NCI-H146 treated with DMSO at 0.1 percent for 48 hours (cell line): ENCODE measurements at regions not wholly inside any gene's neighbourhood (a gene's known extent, or its start where the extent isn't known, plus 50 kb on each side); places are given as distances from the start of the nearest gene placed in this dataset.

ENCODE experiments used
- DNase-seq: peaks from one replicate; lab custom pipeline; 2025; ENCODE audit not compliant: unreplicated experiment; lab: John Stamatoyannopoulos, UW

DNA sequence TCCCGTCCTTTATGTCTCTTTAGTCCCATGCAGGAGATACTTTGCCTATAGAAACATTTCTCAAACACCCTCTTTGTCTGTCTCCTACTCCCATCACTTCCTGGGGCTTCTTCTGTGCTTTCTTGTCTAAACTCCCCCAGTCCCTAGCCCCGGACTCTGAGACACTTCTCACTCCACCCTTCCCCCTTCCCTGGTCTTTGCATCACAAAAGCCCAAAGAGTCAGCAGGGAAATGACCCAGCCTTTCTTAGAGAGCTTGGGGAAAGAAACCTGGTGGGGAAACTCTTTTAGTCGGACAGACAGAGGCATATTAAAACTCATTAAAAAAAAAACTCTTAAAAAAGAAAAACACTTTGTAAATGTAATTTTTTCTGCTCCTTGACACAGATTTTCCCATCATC lies 211.2 kb downstream of the TJP1 start:
- no peak for DNase-seq

- DNase-seq, result no peak
Measured at GRCh38 chr15:29601811-29602210, 220.5 kb downstream of the TJP1 start.

- no peak for DNase-seq
Measured at GRCh38 chr15:29600262-29600661, 222.0 kb downstream of the TJP1 start.

GRCh38 chr15:29596266-29596665 lies 226.0 kb downstream of the TJP1 start:
- no peak for DNase-seq

DNA sequence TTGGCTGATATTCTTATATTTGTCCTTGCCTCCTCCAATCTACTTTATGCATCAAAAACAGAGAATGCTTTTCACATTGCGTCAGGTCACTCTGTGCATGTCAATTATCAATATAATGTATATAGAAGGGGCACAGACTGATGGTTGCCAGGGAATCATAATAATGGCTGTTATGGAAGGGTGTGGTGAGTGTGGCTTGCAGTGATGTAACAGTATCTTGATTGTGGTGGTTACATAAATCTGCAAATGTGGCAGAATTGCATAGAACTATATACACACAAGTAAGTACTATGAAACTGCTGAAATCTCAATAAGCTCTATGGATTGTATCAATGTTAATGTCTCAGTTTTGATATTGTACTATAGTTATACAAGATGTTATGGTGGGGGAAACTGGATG lies 228.6 kb downstream of the TJP1 start:
- DNase-seq, result no peak

GRCh38 chr15:29593111-29593510 lies 229.2 kb downstream of the TJP1 start:
- no peak for DNase-seq

- DNase-seq, result no peak
Measured at GRCh38 chr15:29590701-29591100, 231.6 kb downstream of the TJP1 start.

GRCh38 chr15:29589975-29590374 lies 232.3 kb downstream of the TJP1 start:
- no peak for DNase-seq

- DNase-seq, result no peak
Measured at GRCh38 chr15:29589416-29589815, 232.9 kb downstream of the TJP1 start.

DNA sequence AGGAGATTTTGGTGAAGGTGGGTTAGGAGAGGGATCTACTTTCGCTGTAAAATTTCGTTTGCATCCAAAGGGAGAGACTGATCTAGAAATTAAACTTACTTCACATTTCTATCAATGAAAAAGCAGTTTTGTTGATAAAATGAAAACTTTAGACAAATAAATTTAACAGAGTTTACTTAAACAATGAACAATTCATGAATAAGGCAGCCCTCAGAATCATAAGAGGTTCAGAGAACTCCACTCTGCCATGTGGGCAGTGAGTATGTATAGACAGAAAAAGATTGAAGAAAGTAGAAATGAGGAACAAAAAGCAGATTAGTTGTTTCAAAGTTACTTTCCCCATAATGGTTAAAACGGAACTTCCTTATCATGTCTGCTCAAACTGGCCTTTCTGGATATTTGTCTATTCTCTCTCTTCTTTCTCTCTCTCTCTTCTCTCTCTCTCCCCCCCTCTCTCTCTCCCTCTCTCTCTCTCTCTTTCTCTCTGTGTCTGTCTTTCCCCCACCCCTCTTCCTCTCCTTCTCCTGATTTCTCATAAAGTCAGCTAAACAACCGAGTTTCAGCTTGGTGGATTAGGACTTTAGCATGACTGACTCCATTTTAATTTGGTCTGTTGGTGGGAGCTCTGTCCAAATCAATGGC lies 248.9 kb downstream of the TJP1 start:
- no peak for DNase-seq

- no peak for DNase-seq
Measured at GRCh38 chr15:29571792-29572431, 250.4 kb downstream of the TJP1 start.

- DNase-seq, result peak; percentile 5
Measured at GRCh38 chr15:29570948-29571791, 251.1 kb downstream of the TJP1 start.

DNA sequence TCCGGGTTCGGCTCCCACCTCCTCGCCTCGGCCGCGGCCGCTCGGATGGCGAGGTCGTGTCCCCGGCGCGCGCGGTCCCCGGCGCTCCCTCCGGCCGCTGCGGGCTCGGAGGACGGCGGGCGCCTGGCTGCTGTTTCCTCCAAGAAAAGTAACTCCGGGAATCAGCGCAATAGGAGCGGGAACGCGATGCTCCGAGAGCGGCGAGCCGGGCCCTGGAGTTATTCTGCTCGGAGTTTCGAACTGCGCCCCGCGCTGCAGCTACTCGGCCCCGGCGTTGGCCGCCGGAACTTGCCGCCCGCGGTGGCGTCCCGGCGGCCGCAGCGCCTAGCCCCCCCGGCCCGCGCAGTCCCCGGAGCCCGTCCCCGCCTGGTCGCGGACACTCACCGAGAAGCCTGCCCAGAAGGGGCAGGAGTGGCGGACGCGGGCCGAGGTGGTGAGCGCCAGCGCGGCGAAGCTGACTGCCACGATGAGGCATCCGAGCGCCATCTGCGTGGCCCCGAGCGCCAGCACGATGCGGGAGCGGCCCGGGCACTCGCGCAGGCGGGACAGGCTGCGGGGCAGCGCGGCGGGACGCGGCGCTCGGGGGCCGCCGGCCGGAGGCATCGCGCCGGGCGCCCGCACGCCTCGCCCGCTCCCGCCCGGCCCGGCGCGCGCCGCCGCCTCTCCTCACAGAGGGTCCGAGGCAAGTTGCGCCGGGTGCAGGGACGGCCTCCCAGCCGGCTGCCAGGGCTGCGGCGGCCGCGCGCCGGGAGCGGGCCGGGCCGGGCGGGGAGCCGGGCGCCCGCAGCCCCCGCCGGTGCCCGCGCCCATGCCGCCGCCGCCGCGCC lies 251.9 kb downstream of the TJP1 start:
- no peak for DNase-seq

DNA sequence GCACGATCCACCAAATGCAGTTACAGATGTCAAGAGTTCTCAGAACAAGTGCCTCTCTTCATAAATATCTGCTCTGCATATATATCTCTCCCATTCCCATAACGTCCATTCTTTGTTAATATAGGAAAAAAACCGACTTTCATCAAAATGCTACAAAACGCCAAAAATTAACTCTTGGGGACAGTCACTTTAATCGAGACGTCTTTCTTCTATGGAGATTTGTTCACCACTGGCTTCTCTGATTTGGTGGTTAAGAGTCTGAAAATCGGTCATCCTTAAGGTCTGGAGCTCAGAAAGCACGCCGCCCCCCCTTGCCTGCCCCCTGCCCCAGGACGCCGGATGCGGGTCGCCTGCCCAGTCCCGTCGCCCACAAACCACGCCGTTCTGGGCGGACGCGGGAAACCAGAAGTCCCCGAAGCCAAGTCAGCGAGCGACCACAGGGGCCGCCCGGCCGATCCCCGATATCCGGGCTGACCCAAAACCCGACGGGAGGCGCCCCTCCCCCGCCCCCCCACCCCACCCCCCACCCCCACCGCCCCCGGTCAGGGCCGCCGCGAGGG lies 252.7 kb downstream of the TJP1 start:
- no peak for DNase-seq

DNA sequence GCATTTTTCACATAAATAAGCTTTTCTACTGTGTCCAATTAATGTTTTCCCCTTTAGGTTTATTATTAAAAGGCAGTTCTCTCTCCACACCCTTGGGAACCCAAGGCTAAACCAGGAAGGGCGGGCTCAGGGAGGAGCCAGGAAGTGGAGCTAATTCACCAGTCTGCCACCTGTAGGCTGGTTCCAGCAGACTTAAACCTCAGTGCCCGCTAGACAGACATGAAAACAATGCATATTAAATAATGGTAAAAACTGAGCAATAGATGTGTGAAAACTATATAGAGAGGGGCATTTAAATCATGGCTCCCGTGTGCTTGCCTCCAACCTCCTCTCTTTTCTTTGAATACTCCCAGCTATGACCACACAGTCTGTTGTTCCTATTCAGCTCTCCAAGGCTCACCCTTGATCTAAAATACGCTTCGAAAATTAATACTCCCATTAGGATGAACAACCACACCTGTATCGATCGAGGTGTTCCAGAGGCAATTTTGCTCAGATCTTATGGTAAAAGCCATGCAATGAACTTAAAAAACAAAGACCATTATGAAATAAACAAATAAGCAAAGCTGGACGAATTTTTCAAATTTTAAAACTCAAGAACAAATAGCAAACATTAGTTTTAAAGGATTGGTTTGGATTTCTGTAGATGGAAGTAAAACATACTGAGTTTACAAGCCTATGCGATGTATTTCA lies 253.3 kb downstream of the TJP1 start:
- no peak for DNase-seq

GRCh38 chr15:29567336-29567735 lies 254.9 kb downstream of the TJP1 start:
- no peak for DNase-seq

GRCh38 chr15:29566914-29567313 lies 255.4 kb downstream of the TJP1 start:
- DNase-seq, result no peak

DNA sequence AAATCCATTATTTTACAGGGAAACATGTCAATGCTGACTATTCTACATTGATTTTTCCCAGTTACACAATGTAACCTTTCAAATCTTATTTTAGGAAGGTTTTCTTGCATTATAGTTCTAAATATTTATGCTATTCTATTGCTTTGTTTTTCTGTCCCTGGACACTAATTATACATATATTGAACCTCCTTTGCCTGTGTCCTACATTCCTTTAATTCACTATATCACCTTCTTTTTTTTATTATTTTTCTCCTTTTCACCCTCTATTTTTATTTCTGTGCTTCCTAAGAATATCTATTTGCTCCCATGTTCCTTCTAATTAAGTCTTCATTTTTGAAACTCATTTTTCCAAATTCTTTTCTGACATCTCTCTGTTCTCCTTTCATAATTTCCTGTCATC lies 259.2 kb downstream of the TJP1 start:
- no peak for DNase-seq

- no peak for DNase-seq
Measured at GRCh38 chr15:29560896-29561295, 261.4 kb downstream of the TJP1 start.

- no peak for DNase-seq
Measured at GRCh38 chr15:29558261-29558660, 264.0 kb downstream of the TJP1 start.
